ENCODE measurements at regions not wholly inside any gene's neighbourhood (a gene's known extent, or its start where the extent isn't known, plus 50 kb on each side); places are given as distances from the start of the nearest gene placed in this dataset.

DNA sequence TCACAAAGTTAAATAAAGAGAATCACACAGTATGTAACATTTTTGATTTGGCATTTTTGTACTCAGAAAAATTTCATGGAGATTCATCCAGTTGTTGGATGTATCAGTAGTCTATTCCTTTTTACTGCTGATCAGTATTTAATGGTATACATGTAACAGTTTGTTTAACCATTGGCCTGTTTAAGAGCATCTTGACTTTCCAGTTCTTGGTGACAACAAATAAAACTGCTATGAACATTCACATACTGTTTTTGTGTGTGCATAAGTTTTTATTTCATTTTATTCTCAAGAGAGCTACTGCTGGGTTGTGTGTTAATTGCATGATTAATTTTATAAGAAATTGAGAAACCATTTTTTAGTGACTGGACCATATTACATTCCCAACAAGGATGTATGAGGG is 694.5 kb upstream of the RAB6C start:
- no peak for DNase-seq (ENCODE audit: low read depth in 2 of 2)

DNA sequence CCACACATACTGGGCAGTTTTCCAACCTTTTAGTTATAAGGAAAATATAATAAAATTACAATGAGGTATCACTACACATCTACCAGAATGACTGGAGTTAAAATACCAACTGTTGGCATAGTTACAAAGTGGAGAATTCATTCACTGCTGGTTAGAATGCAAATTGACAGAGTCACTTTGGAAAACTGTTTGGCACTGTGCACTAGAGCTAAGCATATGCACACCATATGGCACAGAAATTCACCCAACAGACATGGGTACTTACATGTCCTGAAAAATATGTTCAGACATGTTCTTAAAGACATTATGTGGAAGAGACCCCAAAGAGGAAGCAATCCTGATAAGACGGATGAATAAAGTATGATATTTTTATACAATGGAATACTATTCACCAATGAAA is 686.1 kb upstream of the RAB6C start:
- no peak for DNase-seq (ENCODE audit: low read depth in 2 of 2)

DNA sequence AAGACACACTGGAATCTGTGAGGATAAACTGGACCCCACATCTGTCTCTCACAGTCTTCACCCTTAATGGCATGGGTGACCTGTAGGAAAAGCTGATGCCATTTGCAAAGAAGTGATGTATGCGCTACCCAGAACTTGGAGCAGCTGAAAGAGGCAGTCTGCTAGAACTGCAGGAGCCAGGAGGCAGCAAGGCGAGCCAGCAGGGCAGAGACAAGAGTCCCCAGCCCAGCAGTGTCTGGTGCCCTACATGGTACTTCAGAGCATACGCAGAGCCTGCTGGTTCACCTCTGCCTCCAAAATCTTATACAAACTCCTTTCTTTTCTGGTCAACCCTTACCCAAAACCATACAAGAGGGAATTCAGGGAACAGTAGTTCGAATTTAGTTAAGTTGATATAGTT is 683.1 kb upstream of the RAB6C start:
- DNase-seq (ENCODE audit: low read depth in 2 of 2), result no peak

DNA sequence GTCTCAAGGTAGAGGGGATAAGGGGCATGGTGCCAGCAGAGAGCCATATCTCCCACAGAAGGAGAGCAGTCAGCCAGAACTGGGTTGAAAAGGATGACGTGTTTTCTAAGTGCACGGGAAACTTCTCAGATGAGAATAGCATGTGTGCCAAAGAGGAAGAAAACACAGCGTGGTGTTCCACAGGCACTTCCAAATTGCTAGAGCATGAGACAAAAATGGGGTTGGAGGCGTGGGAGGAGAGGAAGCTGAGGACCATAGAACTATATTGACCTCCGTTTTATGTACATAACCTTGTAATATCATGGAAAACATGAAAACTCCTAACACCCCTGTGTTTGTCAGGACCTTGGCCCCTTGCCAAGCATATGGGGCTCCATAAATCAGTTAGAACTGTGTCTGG is 682.7 kb upstream of the RAB6C start:
- DNase-seq (ENCODE audit: low read depth in 2 of 2), result no peak

DNA sequence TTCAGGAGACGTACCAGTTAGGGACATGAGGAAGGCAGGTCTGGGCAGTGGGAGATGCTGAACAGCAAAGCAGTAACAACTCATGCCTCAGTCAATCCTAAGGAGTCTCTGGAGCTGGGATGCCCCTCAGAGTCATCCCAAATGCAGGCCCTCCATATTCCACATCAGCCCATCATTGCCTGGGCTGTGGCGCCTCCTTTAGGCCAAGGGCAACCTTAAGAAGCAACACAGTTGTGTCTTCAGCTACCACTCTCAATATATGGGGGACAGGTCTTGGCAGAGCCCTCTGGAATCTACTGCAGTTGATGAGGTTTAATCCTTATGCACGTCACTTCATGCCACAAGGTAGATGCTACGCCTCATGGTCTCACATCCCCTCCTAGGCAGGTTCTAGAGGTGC is 682.0 kb upstream of the RAB6C start:
- DNase-seq (ENCODE audit: low read depth in 2 of 2), result no peak

DNA sequence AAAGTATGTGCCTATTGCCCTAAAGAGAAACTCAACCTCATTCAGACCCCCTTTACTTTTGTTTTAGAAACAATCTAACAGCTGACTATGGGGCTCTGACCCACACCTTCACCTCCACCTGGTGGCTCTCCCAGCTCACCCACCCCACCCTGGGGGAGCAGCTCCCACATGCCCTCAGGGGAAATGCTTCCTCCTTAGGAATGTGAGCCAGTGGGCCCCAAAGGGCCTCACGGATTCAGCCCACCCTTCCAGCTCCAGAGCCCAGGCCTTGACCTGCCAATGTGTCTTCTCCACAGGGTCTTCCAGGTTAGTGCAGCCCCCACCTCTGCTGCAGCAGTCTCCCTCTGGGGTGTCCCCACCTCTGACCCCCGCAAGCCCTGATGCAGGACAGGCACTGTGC is 680.1 kb upstream of the RAB6C start:
- DNase-seq (ENCODE audit: low read depth in 2 of 2), result no peak

DNA sequence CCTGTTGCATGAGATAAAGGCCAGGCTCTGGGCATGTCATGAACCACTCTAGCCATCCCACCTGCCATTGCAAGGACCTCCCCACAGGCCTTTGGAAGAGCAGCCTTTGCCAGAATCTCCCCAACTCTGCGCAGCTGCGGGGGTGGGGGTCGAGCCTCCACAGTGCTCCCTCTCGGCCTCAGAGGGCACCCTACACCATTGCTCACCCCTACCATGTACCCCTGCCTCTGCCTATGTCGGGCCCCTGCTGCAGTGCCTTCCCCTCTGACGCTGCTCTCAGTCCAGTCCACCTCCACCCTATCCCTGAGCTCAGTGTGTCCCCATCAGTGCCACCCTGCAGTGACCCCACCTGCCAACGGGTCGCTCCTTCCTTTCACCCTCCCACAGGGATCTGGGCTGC is 679.7 kb upstream of the RAB6C start:
- no peak for DNase-seq (ENCODE audit: low read depth in 2 of 2)

DNA sequence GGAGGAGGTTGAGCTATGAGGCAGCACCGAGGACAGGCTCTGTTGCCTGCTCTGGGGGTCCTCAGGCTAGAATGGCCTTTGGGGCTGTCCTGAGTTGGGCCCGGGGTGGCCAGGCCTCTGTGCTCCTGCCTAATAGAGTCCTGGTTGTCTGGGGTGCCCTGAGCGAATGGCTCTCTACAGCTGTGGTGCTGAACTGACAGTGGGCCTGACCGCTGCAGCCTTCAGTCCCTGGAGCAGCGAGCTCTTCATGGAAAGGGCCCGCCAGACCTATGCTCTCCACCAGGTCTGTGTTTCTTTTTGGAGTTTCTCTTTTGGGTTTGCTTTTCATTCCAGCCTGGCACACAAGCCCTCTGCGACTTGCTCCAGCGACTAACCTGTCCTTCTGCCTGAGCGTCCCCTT is 679.0 kb upstream of the RAB6C start:
- DNase-seq (ENCODE audit: low read depth in 2 of 2), result no peak

DNA sequence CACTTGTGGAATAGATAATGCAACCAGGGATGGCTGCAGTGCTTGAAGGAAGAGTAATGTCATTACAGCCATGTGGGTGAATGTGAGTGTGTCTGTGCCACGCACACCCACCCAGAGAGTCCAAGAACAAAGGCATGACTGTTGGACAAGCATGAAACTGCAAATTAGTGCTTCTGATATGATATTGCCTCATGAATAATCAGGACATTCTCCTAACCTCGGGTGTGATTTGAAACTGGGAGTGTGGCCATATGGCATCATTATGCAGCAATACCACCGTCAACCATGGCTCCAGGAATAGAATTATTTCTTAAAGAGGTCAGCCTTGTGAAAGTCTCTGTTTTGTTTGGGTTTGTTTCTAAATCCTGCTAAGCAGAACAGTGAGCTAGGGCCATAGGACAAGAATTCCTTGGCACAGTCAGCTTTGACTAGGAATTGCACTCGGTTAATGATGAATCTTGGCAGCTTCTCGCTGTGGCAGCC is 678.0 kb upstream of the RAB6C start:
- DNase-seq (ENCODE audit: low read depth in 2 of 2), result no peak

DNA sequence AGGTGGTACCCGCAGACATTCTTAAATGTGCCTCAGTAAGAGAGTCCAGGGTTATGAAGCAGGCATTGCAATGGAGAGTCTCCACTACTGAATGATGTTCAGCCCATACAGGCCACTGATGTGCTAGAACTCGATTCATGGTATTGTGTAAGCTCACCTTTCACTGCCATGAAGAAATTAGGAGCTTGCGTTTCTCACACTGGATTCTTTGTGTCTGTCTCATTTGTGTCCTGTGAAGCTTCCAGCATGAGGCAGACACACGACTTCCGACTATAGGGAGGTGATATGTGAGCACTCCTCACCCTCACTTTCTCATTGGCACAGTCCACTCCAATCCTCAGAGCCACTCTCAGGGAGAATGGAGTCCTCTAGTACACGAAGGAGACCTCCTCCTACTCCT is 677.4 kb upstream of the RAB6C start:
- no peak for DNase-seq (ENCODE audit: low read depth in 2 of 2)

DNA sequence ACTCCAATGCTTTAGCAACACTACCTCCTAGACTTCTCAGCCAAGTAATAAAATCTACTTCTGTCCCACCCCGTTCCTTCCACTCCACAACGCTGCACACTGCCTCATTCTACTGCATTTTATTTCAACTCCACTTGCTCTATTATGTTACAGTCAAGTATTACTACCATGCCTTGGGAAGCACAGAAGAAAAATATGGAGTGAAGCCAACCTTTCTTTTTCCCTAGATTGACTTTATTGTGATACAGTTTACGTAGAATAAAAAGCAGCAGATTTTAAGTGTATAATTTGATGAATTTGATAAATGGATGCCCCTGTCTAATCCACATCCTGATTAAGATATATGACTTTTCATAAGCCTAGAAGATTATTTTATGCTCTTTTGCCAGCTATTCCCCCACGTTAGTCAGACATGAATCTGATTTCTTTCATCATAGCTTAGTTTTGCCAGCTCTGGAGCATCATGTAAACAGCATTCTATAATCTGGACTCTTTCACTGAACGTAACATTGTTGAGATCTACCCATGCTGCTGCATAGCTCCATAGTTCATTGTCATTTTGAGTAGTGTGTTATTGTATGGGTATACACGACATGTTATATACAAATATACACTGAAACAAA is 676.8 kb upstream of the RAB6C start:
- no peak for DNase-seq (ENCODE audit: low read depth in 2 of 2)

DNA sequence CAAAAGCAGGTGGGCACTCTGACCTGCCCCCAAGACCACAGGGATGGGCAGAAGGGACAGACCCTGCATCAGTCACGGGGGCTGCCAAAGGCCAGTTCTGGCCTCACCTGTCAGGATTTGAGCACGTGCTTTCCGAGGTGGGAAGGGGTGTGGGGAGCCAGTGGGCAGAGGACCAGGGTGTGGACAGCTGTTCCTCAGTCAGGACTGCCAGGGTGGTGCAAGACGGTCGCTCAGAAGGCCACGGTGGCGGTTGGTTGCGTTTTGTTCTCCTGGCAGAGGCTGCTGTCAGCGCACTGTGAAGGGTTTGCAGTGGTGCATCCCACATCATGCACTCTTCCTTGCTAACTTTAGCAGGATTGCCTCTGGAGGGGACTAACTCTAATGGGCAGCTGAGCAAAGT is 665.3 kb upstream of the RAB6C start:
- DNase-seq (ENCODE audit: low read depth in 2 of 2), result no peak

DNA sequence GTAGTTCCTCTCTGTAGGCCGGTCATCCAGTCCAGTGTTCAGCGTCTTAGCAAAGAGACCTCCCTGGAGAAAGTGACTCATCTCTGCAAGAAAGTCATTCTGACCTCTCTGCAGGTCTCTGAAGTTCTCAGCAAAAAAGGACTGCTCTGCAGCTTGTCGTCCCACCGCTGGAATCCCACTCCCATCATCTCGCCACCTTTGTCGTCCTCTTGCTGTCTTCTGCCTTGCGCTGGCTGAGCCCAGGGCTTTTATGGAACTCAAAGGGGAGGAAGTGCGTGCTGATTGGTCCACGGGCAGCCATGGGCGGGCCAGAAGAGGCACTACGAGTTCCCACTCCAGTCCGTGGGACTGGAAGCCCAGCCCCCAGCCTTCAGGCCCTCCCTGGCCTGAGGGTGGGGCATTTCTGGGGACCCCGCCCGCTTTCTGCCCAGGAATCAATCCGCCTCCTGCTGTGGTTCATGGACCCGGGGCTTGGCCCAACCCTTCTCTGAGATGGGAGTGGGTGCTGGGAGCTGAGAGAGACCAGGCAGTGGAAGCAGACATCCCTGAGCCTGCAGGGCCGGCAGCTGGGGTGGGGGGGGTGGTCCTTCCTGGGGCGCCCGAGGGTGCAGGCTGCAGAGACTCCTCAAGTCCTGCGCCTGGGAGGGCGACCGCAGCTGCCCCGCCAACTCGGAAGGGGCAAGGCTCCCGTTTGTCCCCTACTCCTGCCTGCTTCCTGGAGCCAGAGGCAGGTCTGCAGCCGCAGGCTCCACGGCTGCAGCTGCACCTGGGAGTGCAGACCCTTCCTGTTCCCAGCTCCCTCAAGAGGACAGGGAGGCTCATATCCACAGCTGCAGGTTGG is 660.7 kb upstream of the RAB6C start:
- DNase-seq (ENCODE audit: low read depth in 2 of 2), result no peak

DNA sequence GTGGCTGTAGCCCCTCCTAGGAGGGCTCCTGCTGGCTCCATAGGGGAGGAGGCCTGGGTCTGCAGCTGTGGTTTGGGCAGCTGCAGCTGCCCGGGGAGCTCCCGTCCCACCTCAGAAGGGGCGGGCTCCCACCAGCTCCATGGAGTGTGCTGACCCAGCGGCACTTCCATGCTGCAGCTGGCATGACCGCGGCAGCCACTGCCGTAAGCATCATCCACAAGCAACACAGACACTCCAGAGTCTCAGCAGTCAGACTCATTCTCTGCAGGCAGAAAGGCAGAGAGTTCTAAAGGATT is 660.1 kb upstream of the RAB6C start:
- DNase-seq (ENCODE audit: low read depth in 2 of 2), result no peak

DNA sequence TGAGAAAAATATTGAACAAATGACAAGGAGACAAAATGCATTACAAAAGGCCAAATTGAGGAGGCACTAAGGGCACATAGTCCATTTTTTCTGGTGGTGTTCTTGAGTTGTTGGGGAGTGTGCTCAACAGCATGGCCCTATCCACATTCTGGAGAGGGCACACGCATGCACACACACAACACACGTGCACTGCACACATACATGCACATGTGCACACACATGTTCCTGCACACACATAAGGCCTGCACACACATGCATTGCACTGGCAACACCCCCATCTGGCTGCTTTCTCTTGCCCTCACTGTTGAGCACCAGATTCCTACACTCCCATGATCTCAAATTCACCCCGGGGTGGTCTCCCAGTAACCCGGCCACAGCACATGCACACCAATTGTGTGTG is 659.2 kb upstream of the RAB6C start:
- DNase-seq (ENCODE audit: low read depth in 2 of 2), result no peak

DNA sequence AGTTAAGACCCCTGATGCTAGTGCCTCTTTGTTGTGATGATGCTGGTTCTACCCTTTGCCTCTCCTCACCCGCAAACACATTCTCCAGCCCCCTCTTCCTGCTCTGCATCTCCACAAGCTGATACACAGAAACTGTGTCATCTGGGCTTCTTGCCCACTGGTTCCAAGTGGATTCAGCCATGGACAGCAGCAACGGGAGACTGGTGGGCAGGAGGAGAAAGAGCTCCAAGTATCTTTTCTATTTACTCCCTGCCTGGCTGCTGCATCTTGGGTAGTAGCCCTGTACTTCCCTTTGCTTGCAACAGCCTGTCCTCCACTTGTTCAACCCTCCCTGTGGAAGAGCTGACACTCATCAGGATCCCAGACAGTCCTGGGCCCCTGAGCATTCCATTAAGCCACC is 655.1 kb upstream of the RAB6C start:
- no peak for DNase-seq (ENCODE audit: low read depth in 2 of 2)

DNA sequence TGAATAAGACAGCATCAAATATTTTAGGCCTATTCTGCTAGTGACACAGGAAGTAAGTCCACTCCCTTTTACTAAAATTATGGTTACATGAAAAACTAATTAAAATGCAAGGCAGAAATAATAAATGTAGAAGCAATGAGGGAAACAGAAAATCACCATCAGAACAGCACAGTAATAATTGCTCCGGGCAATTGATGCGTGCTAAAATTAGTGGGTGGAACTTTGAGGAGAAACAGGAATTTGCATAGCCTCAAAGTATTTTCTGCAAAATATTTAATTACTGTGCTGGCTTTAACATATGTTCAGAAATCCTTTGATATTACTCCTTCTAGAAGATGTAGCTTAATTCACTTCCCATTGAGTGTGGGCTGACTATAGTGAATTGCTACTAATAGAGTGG is 654.3 kb upstream of the RAB6C start:
- DNase-seq (ENCODE audit: low read depth in 2 of 2), result no peak

DNA sequence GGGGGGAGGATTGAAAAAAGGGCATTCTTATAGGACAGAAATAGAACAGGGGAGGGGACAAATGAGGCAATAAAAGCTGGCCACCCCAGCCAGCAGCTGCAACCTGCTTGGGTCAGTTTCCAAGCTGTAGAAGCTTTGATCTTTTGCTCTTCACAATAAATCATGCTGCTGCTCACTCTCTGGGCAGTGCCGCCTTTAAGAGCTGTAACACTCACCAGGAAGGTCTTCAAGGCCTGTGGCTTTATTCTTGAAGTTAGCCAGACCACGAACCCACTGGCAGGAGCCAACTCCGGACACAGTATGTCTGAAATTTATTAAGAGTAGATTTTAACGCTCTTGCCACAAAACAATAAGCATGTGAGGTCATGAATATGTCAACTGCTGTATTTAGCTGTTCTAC is 649.9 kb upstream of the RAB6C start:
- DNase-seq (ENCODE audit: low read depth in 2 of 2), result no peak

DNA sequence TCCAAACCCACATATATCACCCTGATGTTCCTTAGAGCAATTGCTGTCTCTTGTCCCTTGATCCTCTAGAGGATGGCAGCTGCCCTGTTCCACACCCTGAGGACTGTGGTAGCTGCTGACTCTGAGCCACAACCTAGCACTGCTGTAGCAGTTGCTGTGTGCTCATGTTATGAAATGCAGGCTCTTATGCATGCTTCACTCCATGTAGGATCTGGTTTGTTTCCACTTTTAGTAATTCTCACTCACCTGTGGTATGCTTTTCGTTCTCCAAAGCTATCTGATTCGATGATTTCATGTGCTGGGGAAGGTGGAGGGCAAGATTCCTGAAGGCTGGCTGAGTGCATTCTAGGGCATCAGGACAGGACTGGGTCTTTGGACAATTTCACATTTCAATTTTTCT is 649.0 kb upstream of the RAB6C start:
- DNase-seq (ENCODE audit: low read depth in 2 of 2), result no peak

DNA sequence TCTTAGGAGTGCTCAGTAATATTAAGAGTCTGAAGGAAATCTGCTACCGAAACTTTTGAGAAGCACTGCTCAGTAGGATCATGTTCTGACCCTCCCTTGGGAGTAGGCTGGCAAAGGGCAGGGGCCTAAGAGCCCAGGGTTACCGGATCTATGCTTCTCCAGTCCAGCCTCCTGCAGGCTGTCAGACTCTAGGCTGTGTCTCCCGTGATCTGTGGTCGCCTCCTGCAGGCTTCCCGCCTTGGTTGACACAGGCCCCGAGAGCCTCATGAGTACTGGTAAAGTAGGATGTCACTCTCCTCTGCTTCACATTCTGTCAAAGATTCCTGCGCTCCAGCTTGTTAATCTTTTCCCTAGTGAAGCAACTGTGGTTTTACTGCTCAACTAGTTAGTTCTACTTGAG is 647.8 kb upstream of the RAB6C start:
- DNase-seq (ENCODE audit: low read depth in 2 of 2), result no peak

DNA sequence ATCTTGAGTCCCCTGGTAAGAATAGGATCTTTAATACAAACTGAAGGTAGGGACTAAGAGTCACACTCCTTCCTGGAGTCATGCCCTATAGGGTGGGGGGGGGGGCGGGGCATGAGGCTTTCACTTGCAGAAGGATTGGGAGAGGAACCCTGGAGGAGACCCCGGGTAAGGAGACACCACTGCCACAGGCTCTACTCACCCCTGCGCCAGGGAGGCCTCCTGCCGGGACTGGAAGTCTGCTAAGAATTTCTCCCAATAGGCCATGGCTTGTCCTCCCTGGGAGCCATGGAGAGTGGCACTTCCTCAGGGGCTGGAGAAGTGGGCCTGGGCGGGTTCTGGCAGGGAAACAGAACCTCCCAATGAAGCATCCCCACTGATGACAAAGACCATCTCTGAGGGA is 645.3 kb upstream of the RAB6C start:
- DNase-seq (ENCODE audit: low read depth in 2 of 2), result no peak

DNA sequence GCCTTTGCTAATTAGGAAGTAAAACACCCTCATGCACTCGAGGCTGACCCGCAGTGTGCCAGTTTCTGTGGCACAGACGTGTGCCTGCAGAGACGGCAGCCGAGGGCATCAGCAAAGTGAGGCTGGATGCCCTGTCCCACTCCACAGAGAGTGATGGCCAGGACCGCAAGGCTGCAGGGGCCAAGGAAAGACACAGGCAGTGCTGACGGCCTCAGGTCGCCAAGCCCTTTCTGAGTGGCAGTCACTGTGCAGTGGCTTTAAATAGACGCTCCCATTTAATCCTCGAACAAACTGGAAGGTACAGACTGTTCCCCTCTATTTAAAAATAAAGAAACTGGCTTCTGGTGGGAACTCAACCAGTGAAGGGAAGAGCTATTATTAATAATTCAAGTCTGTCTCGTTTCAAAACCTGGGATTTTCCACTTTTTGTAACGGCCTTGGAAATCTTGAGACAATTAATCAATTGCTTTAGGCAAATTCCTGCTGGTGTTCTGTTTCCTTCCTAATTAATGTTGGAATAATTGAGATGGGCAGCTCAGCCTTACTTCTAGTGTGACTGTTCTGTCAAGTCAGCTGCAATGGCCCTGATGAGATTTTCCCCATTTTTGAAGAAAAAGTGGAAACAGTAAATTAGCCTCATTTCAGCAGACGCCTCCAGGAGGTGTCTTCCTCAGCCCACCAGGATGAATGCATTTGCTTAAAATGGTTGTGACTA is 644.6 kb upstream of the RAB6C start:
- no peak for DNase-seq (ENCODE audit: low read depth in 2 of 2)

DNA sequence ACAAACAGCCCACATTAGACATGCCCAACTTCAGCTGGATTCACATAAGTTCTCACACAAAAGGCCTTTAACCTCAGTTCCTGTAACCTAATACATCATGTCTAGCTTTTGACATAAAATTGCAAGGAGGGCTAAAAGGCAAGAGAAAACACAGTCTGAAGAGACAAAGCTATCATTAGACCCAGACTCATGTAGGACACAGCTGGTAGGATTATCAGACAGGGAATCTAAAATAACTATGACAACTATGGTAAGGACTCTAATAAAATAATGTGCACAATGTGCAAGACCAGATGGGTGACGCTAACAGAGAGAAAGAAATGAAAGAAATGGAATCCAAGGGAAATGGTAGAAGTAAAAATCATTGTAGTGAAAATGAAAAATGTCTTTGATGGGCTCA is 643.2 kb upstream of the RAB6C start:
- no peak for DNase-seq (ENCODE audit: low read depth in 2 of 2)

All from stimulated activated CD8-positive, alpha-beta memory T cell treated with anti-CD3 and anti-CD28 coated beads, Interleukin-2, amount 100 ng/mL, for 1 hour (primary cell).